ENCODE measurements at regions not wholly inside any gene's neighbourhood (a gene's known extent, or its start where the extent isn't known, plus 50 kb on each side); places are given as distances from the start of the nearest gene placed in this dataset.

DNA sequence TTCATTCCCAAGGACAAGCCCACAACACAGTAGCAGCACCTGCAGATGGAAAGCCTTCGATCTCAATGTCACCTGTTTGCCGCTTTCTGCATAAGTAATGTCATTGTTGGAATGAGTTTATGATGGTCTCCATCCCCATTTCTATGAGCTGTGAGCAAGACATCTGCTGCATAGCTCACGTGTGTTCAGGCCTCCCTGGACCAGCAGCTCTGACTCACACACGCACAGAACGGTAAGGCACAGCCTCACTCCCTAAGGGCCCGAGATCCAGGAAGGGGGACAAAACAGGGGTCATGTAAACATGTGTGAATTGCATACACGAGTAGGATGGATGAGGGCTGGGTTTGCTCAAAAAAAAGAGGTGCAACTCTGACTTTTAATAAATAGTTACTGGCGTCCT lies 223.1 kb downstream of the SOX9 start:
- TF ChIP-seq CREB1 (CRISPR knock-in tag; IDR thresholded peaks at IDR 0.05; ENCODE audit: low read depth), result no peak
- Mint-ChIP-seq H3K36me3 (ENCODE audit: low read depth) (no peaks in the 10 kb centered on the region), H3K27me3 (ENCODE audit: insufficient read depth, low read depth, poor library complexity) (peaks cover under 1% of the 10 kb centered on the region), H3K9me3 (no peaks in the 10 kb centered on the region), H3K4me3 (no peak overlapping the region), H3K27ac (no peak overlapping the region), H3K4me1 (peaks cover 4% of the 10 kb centered on the region)
- no peak overlapping the region for H2AFZ ChIP-seq
- ATAC-seq (no peak), DNase-seq (ENCODE audit: low spot score) (no peak)
- no peak overlapping the region for H3K4me2 ChIP-seq
- no peaks in the 10 kb centered on the region for H3K79me2 ChIP-seq (replicated peaks; ENCODE audit: insufficient read depth)
- no peaks in the 10 kb centered on the region for H3F3A ChIP-seq (replicated peaks; ENCODE audit: low read depth)
- no peaks in the 10 kb centered on the region for H3K27me3 ChIP-seq (ENCODE audit: insufficient read depth)
- H3K4me1 ChIP-seq (ENCODE audit: insufficient read depth), result no peaks in the 10 kb centered on the region
- no peaks in the 10 kb centered on the region for H3K36me3 ChIP-seq (ENCODE audit: insufficient read depth)
- no peak overlapping the region for H3K4me3 ChIP-seq
- 0 out of 2 replicates have a peak, but pooled peaks cover 3% of the 10 kb centered on the region for H3K9me2 ChIP-seq (ENCODE audit: insufficient read depth)
- H3K27ac ChIP-seq (ENCODE audit: low read depth), result no peak overlapping the region
- H4K20me1 ChIP-seq (replicated peaks; ENCODE audit: insufficient read depth), result no peaks in the 10 kb centered on the region

DNA sequence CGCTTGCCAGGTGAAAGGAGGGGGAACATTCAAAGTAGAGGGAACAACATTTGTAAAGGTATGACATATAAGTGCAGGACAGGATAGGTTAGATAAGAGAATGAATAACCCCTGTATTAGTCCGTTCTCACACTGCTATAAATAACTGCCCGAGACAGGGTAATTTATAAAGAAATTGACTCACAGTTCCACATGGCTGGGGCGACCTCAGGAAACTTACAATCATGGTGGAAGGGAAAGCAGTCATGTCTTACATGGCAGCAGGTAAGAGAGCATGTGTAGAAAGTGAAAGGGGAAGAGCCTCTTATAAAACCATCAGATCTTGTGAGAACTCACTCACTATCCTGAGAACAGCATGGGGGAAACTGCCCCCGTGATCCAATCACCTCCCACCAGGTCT lies 223.8 kb downstream of the SOX9 start:
- Histone ChIP-seq H3K9me2 (ENCODE audit: insufficient read depth) (0 out of 2 replicates have a peak, but pooled peaks cover under 1% of the 10 kb centered on the region), H3K79me2 (replicated peaks; ENCODE audit: insufficient read depth) (no peaks in the 10 kb centered on the region), H3K4me3 (no peak overlapping the region), H4K20me1 (replicated peaks; ENCODE audit: insufficient read depth) (no peaks in the 10 kb centered on the region), H3K4me2 (no peak overlapping the region), H3K4me1 (ENCODE audit: insufficient read depth) (no peaks in the 10 kb centered on the region), H2AFZ (no peak overlapping the region), H3F3A (replicated peaks; ENCODE audit: low read depth) (no peaks in the 10 kb centered on the region), H3K27me3 (ENCODE audit: insufficient read depth) (no peaks in the 10 kb centered on the region), H3K27ac (ENCODE audit: low read depth) (no peak overlapping the region), H3K36me3 (ENCODE audit: insufficient read depth) (no peaks in the 10 kb centered on the region)
- no peak for ATAC-seq
- Mint-ChIP-seq H3K9me3 (no peaks in the 10 kb centered on the region), H3K27me3 (ENCODE audit: insufficient read depth, low read depth, poor library complexity) (peaks cover under 1% of the 10 kb centered on the region), H3K4me3 (no peak overlapping the region), H3K4me1 (peaks cover 3% of the 10 kb centered on the region; the same call in 2 of the 3 replicates), H3K27ac (no peak overlapping the region), H3K36me3 (ENCODE audit: low read depth) (no peaks in the 10 kb centered on the region)
- TF ChIP-seq CREB1 (CRISPR knock-in tag; IDR thresholded peaks at IDR 0.05; ENCODE audit: low read depth), result no peak
- TF ChIP-seq ZNF114 (CRISPR knock-in tag; IDR thresholded peaks at IDR 0.05), result no peak
- no peak for DNase-seq (ENCODE audit: low spot score)

DNA sequence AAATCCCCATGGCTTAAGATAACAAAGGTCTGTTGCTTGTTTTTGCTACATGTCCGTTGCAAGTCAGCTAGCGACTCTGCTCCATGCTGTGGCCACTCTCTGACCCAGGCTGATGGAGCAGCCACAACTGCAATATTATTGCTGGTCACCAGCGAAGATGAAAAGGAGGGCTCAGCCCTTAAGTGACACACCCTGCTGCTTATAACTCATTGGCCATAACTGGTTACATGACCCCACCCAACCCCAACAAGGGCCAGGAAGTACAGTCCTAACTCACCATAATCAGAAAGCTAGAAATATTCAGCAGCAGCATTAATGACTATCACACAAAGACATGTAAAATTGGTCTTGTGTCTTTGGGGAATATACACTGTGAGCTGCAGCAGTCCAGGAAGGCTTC lies 224.3 kb downstream of the SOX9 start:
- Histone ChIP-seq H2AFZ (no peak overlapping the region), H3F3A (replicated peaks; ENCODE audit: low read depth) (no peaks in the 10 kb centered on the region), H3K27me3 (ENCODE audit: insufficient read depth) (no peaks in the 10 kb centered on the region), H3K9me2 (ENCODE audit: insufficient read depth) (no peaks in the 10 kb centered on the region), H3K4me2 (no peak overlapping the region), H3K4me1 (ENCODE audit: insufficient read depth) (no peaks in the 10 kb centered on the region), H4K20me1 (replicated peaks; ENCODE audit: insufficient read depth) (no peaks in the 10 kb centered on the region), H3K79me2 (replicated peaks; ENCODE audit: insufficient read depth) (no peaks in the 10 kb centered on the region), H3K27ac (ENCODE audit: low read depth) (no peak overlapping the region), H3K36me3 (ENCODE audit: insufficient read depth) (no peaks in the 10 kb centered on the region), H3K4me3 (no peak overlapping the region)
- peaks cover 2% of the 10 kb centered on the region for H3K27me3 Mint-ChIP-seq (ENCODE audit: insufficient read depth, low read depth, poor library complexity)
- H3K9me3 Mint-ChIP-seq, result no peaks in the 10 kb centered on the region
- no peak overlapping the region for H3K27ac Mint-ChIP-seq
- DNase-seq (ENCODE audit: low spot score) (no peak), ATAC-seq (no peak)
- peaks cover 3% of the 10 kb centered on the region; the same call in 2 of the 3 replicates for H3K4me1 Mint-ChIP-seq
- TF ChIP-seq REST (IDR thresholded peaks at IDR 0.05; ENCODE audit: unreplicated experiment), result no peak
- TF ChIP-seq CREB1 (CRISPR knock-in tag; IDR thresholded peaks at IDR 0.05; ENCODE audit: low read depth), result no peak
- no peak for TF ChIP-seq POLR2AphosphoS5 (IDR thresholded peaks at IDR 0.05; ENCODE audit: low read depth)
- no peak for TF ChIP-seq EZH2 (IDR thresholded peaks at IDR 0.05; ENCODE audit: low read depth, unreplicated experiment)
- TF ChIP-seq EZH2phosphoT487 (IDR thresholded peaks at IDR 0.05; ENCODE audit: unreplicated experiment), result no peak
- no peak for TF ChIP-seq STAT1 (IDR thresholded peaks at IDR 0.05; ENCODE audit: unreplicated experiment)
- TF ChIP-seq CTCF (conservative IDR thresholded peaks at IDR 0.05; ENCODE audit: low read depth in 2 of 2), result no peak
- no peaks in the 10 kb centered on the region for H3K36me3 Mint-ChIP-seq (ENCODE audit: low read depth)
- no peak overlapping the region for H3K4me3 Mint-ChIP-seq

Measured in GM23338 (cell line).